HL-60 (cell line): ENCODE measurements at regions not wholly inside any gene's neighbourhood (a gene's known extent, or its start where the extent isn't known, plus 50 kb on each side); places are given as distances from the start of the nearest gene placed in this dataset.
"Not testable (repeated sequence)": the region's sequence is repeated elsewhere in the genome, so short reads cannot be mapped to it uniquely, and the experiment has no call there.

Experiments
- DNase-seq, 2 experiments: peaks; one replicate each; pipeline ENCODE4 v3.0.0-alpha.2; 2010 to 2020; ENCODE audit warnings: low read depth in 1 of 2, low spot score in 1 of 2
- H3K27ac ChIP-seq: fragments of 250-450 bp; sonication (Bioruptor Pico); replicated peaks from 2 replicates; pipeline ENCODE4 v1.5.1; 2020; ENCODE audit warnings: mild to moderate bottlenecking, moderate library complexity
- H3K27me3 ChIP-seq: fragments of 250-450 bp; sonication (Bioruptor Pico); 2 replicates; pipeline ENCODE4 v1.5.1; 2021; ENCODE audit warnings: mild to moderate bottlenecking, moderate library complexity; ENCODE audit not compliant: insufficient read depth, poor library complexity, severe bottlenecking
- H3K4me3 ChIP-seq: replicated peaks from 2 replicates; pipeline ENCODE4 v1.5.1; 2011; ENCODE audit warnings: mild to moderate bottlenecking, control low read depth, low read length; ENCODE audit not compliant: insufficient read depth
- GABPA ChIP-seq: IDR thresholded peaks from 2 replicates; pipeline ENCODE4 v1.6.1; 2012; ENCODE audit warnings: low read depth
- POLR2AphosphoS5 ChIP-seq: IDR thresholded peaks from 2 replicates; pipeline ENCODE4 v1.6.1; 2012; ENCODE audit warnings: low read depth
- SPI1 ChIP-seq: IDR thresholded peaks from 2 replicates; pipeline ENCODE4 v1.6.1; 2012; ENCODE audit warnings: low read depth, mild to moderate bottlenecking, borderline replicate concordance
- TF ChIP-seq, protein P1 (sequence below): IDR thresholded peaks from one replicate; pipeline ENCODE4 v1.5.1; 2011; ENCODE audit warnings: low read length, control low read depth, inconsistent platforms; ENCODE audit not compliant: insufficient read depth
- TF ChIP-seq, protein P2 (sequence below): IDR thresholded peaks from 2 replicates; pipeline ENCODE4 v1.6.1; 2012; ENCODE audit warnings: low read depth; ENCODE audit not compliant: insufficient replicate concordance

DNA sequence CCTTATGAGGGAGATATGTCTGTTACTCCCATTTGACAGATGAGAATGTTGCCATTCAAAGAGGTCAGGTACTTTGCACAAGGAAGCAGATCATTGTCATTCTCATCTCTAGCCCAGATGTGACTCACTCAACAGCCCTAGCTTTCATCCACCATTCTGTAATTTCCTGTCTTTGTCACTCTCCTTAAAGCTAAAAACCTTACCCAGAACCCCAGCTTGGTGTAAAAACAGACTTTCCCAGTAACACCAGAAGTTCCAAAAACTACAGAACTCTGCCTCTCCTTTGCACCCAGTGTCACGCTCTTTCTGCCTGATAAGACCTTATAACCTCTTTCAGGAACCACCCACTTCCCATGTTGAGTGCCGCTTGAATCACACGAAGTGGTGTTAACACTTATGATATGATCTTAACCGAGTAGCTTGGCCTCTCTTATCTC is 89.1 kb upstream of the SP4 start:
- H3K27ac ChIP-seq = no peak overlapping the region
- DNase-seq = no peak
- no peak overlapping the region for H3K4me3 ChIP-seq
- TF ChIP-seq, protein P1, sequence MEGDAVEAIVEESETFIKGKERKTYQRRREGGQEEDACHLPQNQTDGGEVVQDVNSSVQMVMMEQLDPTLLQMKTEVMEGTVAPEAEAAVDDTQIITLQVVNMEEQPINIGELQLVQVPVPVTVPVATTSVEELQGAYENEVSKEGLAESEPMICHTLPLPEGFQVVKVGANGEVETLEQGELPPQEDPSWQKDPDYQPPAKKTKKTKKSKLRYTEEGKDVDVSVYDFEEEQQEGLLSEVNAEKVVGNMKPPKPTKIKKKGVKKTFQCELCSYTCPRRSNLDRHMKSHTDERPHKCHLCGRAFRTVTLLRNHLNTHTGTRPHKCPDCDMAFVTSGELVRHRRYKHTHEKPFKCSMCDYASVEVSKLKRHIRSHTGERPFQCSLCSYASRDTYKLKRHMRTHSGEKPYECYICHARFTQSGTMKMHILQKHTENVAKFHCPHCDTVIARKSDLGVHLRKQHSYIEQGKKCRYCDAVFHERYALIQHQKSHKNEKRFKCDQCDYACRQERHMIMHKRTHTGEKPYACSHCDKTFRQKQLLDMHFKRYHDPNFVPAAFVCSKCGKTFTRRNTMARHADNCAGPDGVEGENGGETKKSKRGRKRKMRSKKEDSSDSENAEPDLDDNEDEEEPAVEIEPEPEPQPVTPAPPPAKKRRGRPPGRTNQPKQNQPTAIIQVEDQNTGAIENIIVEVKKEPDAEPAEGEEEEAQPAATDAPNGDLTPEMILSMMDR = no peak
- TF ChIP-seq GABPA = no peak
- TF ChIP-seq POLR2AphosphoS5 = no peak
- TF ChIP-seq, protein P2, sequence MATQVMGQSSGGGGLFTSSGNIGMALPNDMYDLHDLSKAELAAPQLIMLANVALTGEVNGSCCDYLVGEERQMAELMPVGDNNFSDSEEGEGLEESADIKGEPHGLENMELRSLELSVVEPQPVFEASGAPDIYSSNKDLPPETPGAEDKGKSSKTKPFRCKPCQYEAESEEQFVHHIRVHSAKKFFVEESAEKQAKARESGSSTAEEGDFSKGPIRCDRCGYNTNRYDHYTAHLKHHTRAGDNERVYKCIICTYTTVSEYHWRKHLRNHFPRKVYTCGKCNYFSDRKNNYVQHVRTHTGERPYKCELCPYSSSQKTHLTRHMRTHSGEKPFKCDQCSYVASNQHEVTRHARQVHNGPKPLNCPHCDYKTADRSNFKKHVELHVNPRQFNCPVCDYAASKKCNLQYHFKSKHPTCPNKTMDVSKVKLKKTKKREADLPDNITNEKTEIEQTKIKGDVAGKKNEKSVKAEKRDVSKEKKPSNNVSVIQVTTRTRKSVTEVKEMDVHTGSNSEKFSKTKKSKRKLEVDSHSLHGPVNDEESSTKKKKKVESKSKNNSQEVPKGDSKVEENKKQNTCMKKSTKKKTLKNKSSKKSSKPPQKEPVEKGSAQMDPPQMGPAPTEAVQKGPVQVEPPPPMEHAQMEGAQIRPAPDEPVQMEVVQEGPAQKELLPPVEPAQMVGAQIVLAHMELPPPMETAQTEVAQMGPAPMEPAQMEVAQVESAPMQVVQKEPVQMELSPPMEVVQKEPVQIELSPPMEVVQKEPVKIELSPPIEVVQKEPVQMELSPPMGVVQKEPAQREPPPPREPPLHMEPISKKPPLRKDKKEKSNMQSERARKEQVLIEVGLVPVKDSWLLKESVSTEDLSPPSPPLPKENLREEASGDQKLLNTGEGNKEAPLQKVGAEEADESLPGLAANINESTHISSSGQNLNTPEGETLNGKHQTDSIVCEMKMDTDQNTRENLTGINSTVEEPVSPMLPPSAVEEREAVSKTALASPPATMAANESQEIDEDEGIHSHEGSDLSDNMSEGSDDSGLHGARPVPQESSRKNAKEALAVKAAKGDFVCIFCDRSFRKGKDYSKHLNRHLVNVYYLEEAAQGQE = no peak
- no peak for TF ChIP-seq SPI1
- H3K27me3 ChIP-seq = no peaks in the 10 kb centered on the region

DNA sequence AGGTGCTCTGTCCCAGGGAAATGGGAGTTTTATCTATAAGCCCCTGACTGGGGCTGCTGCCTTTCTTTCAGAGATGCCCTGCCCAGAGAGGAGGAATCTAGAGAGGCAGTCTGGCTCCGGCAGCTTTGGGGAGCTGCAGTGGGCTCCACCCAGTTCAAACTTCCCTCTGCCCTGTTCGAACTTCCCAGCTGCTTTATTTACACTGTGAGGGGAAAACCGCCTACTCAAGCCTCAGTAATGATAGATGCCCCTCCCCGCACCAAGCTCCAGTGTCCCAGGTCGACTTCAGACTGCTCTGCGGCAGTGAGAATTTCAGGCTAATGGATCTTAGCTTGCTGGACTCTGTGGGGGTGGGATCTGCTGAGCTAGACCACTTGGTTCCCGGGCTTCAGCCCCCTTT is 83.0 kb upstream of the SP4 start:
- H3K27me3 ChIP-seq, H3K4me3 ChIP-seq, DNase-seq, H3K27ac ChIP-seq: not testable (repeated sequence)

DNA sequence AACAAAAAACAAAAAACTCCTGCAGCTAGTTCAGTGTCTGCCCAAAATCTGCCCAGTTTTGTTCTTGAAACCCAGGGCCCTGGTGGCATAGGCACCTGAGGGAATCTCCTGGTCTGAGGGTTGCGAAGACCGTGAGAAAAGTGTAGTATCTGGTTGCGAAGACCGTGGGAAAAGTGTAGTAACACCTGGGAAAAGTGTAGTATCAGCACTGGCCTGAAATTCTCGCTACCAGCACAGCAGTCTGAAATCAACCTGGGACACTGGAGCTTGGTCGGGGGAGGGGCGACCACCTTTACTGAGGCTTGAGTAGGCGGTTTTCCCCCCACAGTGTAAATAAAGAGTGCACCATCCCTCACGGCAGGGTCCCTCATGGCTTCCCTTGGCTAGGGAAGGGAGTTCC is 82.5 kb upstream of the SP4 start:
- no peak overlapping the region for H3K4me3 ChIP-seq
- DNase-seq = no peak
- no peak overlapping the region for H3K27ac ChIP-seq
- no peaks in the 10 kb centered on the region for H3K27me3 ChIP-seq
- TF ChIP-seq, protein P1 = no peak
- TF ChIP-seq, protein P2 = no peak
- TF ChIP-seq GABPA (no peak), POLR2AphosphoS5 (no peak), SPI1 (no peak)

DNA sequence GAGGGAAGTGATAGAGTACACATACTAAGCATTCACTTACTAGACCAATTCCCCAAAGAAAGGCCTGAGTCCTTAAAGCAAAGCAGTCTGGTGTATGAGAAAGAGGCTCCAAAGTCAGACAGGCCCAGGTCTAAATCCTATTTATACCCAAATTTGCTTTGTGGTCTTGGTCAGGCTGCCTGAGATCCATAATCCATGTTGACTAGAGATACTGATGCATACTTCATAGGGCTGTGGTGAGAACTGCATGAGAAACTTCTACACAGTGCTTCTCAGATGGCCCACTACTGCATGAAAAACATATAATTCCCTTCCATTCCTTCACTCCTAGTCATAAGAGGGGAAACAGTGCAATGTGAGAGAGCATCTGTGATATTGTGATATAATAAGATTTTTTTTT is 81.6 kb upstream of the SP4 start:
- no peak for TF ChIP-seq SPI1
- H3K27me3 ChIP-seq = no peaks in the 10 kb centered on the region
- H3K4me3 ChIP-seq = no peak overlapping the region
- DNase-seq = no peak
- H3K27ac ChIP-seq = no peak overlapping the region

DNA sequence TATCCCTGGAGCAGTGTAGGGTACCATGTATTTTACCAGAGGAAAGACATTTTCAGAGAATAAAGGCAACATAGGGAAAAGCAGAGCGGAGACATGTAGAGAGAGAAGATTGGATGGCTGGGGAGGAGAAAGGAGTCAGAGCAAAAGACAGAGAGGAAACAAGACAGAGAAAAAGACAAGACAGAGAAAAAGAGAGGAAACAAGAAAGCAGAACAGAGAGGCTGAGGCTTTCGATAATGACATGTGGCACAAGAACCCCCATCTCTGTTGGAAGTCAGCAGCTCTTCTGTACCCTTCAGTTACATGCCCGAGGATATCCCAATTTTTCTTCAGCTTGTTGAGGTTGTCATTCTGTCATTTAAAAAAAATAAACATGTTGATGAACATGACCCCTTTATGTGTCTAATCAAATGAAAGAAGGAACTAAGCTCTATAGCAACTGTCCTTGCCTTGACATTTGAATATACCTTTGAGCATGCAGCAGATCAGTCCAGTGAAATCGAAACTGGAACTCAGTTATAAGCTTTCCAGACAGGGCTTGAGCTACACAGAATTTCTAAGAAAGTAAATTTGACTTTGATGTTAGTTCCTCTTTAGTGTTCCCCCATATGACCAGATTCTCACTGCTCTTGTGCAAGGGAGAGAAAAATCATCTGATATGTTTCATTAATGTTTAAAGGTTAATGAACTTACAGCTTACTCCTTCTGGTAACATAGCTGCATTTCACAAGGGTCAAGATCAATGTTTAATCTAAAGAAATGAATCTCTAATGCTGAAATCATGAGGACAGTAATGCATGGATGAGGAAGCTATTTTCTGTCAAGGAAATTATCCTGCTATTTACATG is 75.1 kb upstream of the SP4 start:
- Histone ChIP-seq H3K4me3 (peak overlapping the region; percentile 21), H3K27me3 (no peaks in the 10 kb centered on the region), H3K27ac (peak overlapping the region; percentile 24)
- TF ChIP-seq POLR2AphosphoS5 (no peak), SPI1 (peak; percentile 15; the same call in 1 of the 2 replicates)
- DNase-seq = peak; percentile 42 to 52
